ENCODE measurements at regions not wholly inside any gene's neighbourhood (a gene's known extent, or its start where the extent isn't known, plus 50 kb on each side); places are given as distances from the start of the nearest gene placed in this dataset.
"Not testable (repeated sequence)": the region's sequence is repeated elsewhere in the genome, so short reads cannot be mapped to it uniquely, and the experiment has no call there.

GRCh38 chr4:127394516-127394915, 238.2 kb upstream of the INTU start:
- no peak for DNase-seq (ENCODE audit: low spot score)

- DNase-seq (ENCODE audit: low spot score) = no peak
Observed at GRCh38 chr4:127400276-127400675, 232.5 kb upstream of the INTU start.

- DNase-seq (ENCODE audit: low spot score) = peak; percentile 4
Observed at GRCh38 chr4:127400731-127401346, 231.9 kb upstream of the INTU start.

- no peak for DNase-seq (ENCODE audit: low spot score)
Observed at GRCh38 chr4:127403471-127404084, 229.2 kb upstream of the INTU start.

- no peak for DNase-seq (ENCODE audit: low spot score)
Observed at GRCh38 chr4:127406187-127406586, 226.6 kb upstream of the INTU start.

GRCh38 chr4:127407572-127407971, 225.2 kb upstream of the INTU start:
- not testable (repeated sequence) for DNase-seq (ENCODE audit: low spot score)

- DNase-seq (ENCODE audit: low spot score) = no peak
Observed at GRCh38 chr4:127410201-127410600, 222.6 kb upstream of the INTU start.

- DNase-seq (ENCODE audit: low spot score) = no peak
Observed at GRCh38 chr4:127410644-127411043, 222.1 kb upstream of the INTU start.

- DNase-seq (ENCODE audit: low spot score) = no peak
Observed at GRCh38 chr4:127414951-127415606, 217.7 kb upstream of the INTU start.

GRCh38 chr4:127416115-127416514, 216.6 kb upstream of the INTU start:
- DNase-seq (ENCODE audit: low spot score) = no peak

GRCh38 chr4:127417885-127418535, 214.7 kb upstream of the INTU start:
- DNase-seq (ENCODE audit: low spot score) = no peak

- DNase-seq (ENCODE audit: low spot score) = no peak
Observed at GRCh38 chr4:127419431-127419830, 213.3 kb upstream of the INTU start.

- no peak for DNase-seq (ENCODE audit: low spot score)
Observed at GRCh38 chr4:127421437-127421836, 211.3 kb upstream of the INTU start.

GRCh38 chr4:127425202-127425845, 207.4 kb upstream of the INTU start:
- no peak for DNase-seq (ENCODE audit: low spot score)

GRCh38 chr4:127425851-127426250, 206.9 kb upstream of the INTU start:
- DNase-seq (ENCODE audit: low spot score) = no peak

GRCh38 chr4:127441571-127441970, 191.2 kb upstream of the INTU start:
- DNase-seq (ENCODE audit: low spot score) = no peak

GRCh38 chr4:127445471-127445870, 187.3 kb upstream of the INTU start:
- no peak for DNase-seq (ENCODE audit: low spot score)

GRCh38 chr4:127446427-127446885, 186.3 kb upstream of the INTU start:
- no peak for DNase-seq (ENCODE audit: low spot score)

- no peak for DNase-seq (ENCODE audit: low spot score)
Observed at GRCh38 chr4:127448986-127449385, 183.8 kb upstream of the INTU start.

- no peak for DNase-seq (ENCODE audit: low spot score)
Observed at GRCh38 chr4:127449449-127449848, 183.3 kb upstream of the INTU start.

- DNase-seq (ENCODE audit: low spot score) = no peak
Observed at GRCh38 chr4:127450276-127450675, 182.5 kb upstream of the INTU start.

GRCh38 chr4:127463883-127464282, 168.9 kb upstream of the INTU start:
- DNase-seq (ENCODE audit: low spot score) = no peak
